Breast epithelium (tissue), 3 donors: ENCODE measurements at regions not wholly inside any gene's neighbourhood (a gene's known extent, or its start where the extent isn't known, plus 50 kb on each side); places are given as distances from the start of the nearest gene placed in this dataset.

Experiments
- POLR2A ChIP-seq: fragments of 450-650 bp; IDR thresholded peaks from one replicate; pipeline ENCODE4 v1.6.1; 2016; ENCODE audit warnings: antibody characterized with exemption, mild to moderate bottlenecking, moderate library complexity
- POLR2AphosphoS5 ChIP-seq, 3 donors: sonication (generic); formaldehyde crosslinking; IDR thresholded peaks; one replicate each; pipeline ENCODE4 v1.6.1; 2017; ENCODE audit warnings: antibody characterized with exemption in 3 of 3
- TF ChIP-seq, protein P1 (sequence below), 3 donors: fragments of 450-650 bp; IDR thresholded peaks; one replicate each; pipeline ENCODE4 v1.5.1; 2016 to 2017; ENCODE audit warnings: antibody characterized with exemption in 3 of 3, mild to moderate bottlenecking in 3 of 3, moderate library complexity in 3 of 3

- TF ChIP-seq, protein P1, sequence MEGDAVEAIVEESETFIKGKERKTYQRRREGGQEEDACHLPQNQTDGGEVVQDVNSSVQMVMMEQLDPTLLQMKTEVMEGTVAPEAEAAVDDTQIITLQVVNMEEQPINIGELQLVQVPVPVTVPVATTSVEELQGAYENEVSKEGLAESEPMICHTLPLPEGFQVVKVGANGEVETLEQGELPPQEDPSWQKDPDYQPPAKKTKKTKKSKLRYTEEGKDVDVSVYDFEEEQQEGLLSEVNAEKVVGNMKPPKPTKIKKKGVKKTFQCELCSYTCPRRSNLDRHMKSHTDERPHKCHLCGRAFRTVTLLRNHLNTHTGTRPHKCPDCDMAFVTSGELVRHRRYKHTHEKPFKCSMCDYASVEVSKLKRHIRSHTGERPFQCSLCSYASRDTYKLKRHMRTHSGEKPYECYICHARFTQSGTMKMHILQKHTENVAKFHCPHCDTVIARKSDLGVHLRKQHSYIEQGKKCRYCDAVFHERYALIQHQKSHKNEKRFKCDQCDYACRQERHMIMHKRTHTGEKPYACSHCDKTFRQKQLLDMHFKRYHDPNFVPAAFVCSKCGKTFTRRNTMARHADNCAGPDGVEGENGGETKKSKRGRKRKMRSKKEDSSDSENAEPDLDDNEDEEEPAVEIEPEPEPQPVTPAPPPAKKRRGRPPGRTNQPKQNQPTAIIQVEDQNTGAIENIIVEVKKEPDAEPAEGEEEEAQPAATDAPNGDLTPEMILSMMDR (IDR thresholded peaks at IDR 0.05) = no peak
- TF ChIP-seq POLR2A (no peak), POLR2AphosphoS5 (IDR thresholded peaks at IDR 0.05) (no peak)
Measured at GRCh38 chr1:193567937-193568336, 381.5 kb upstream of the B3GALT2 start.
